ENCODE measurements at regions not wholly inside any gene's neighbourhood (a gene's known extent, or its start where the extent isn't known, plus 50 kb on each side); places are given as distances from the start of the nearest gene placed in this dataset.

DNA sequence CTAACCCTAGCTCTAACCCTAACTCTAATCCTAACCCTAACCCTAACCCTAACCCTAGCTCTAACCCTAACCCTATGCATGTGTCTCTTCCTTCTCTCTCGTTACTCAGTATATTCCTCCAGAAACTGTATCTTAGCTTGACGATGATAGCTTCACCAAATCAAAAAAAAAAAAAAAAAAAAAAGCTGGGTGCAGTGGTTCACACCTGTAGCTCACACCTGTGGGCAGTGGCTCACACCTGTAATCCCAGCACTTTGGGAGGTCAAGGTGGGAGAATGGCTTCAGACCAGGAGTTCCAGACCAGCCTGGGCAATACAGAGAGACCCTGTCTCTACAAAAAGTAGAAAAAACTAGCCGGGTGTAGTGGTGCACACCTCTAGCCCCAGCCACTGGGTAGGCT lies 414.0 kb downstream of the GATA3 start:
- H3K9me2 ChIP-seq (replicated peaks; ENCODE audit: insufficient read depth) = no peaks in the 10 kb centered on the region
- no peaks in the 10 kb centered on the region for H3K4me1 ChIP-seq (ENCODE audit: insufficient read depth)
- no peaks in the 10 kb centered on the region for H3K36me3 ChIP-seq (replicated peaks; ENCODE audit: insufficient read depth, low read depth)
- no peaks in the 10 kb centered on the region for H3K9me3 ChIP-seq (ENCODE audit: low read depth)
- TF ChIP-seq, protein P1, sequence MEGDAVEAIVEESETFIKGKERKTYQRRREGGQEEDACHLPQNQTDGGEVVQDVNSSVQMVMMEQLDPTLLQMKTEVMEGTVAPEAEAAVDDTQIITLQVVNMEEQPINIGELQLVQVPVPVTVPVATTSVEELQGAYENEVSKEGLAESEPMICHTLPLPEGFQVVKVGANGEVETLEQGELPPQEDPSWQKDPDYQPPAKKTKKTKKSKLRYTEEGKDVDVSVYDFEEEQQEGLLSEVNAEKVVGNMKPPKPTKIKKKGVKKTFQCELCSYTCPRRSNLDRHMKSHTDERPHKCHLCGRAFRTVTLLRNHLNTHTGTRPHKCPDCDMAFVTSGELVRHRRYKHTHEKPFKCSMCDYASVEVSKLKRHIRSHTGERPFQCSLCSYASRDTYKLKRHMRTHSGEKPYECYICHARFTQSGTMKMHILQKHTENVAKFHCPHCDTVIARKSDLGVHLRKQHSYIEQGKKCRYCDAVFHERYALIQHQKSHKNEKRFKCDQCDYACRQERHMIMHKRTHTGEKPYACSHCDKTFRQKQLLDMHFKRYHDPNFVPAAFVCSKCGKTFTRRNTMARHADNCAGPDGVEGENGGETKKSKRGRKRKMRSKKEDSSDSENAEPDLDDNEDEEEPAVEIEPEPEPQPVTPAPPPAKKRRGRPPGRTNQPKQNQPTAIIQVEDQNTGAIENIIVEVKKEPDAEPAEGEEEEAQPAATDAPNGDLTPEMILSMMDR (IDR thresholded peaks at IDR 0.05; ENCODE audit: poor library complexity) = no peak
- no peak for TF ChIP-seq EZH2 (IDR thresholded peaks at IDR 0.05; ENCODE audit: borderline replicate concordance)
- TF ChIP-seq EZH2phosphoT487 (IDR thresholded peaks at IDR 0.05; ENCODE audit: low read depth, severe bottlenecking, unreplicated experiment) = no peak
- no peaks in the 10 kb centered on the region for H4K20me1 ChIP-seq (ENCODE audit: insufficient read depth, poor library complexity, severe bottlenecking)
- DNase-seq (ENCODE audit: low spot score) = no peak
- no peak overlapping the region for H3K4me3 ChIP-seq
- H3K79me2 ChIP-seq = no peaks in the 10 kb centered on the region
- 79% methylated on average over 3 of the region's 3 CpGs for WGBS (ENCODE audit: low lambda C conversion rate, missing lambda C conversion rate)
- H2AFZ ChIP-seq = no peak overlapping the region
- no peak overlapping the region for H3K27ac ChIP-seq
- peaks cover 4% of the 10 kb centered on the region for H3K27me3 ChIP-seq
- no peak overlapping the region for H3K4me2 ChIP-seq

DNA sequence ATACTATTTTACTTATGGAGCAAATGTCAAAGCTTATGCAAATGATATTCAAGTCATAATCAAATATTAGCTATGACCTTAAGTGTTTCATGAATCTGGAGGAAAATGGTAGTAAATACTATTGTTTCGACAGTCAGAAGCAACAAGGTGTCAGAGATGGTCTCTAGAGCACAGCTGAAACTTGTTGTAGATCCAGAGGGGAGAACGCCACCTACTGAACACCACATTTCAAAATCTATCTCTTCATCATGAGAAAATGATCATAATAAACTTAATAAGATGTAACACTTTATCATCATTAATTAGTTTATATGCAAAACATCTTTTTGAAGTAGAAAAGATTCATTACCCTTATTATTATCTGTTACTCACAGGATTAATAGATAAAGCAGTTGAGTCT lies 418.7 kb downstream of the GATA3 start:
- Histone ChIP-seq H3K27ac (no peak overlapping the region), H3K4me3 (no peak overlapping the region), H3K36me3 (replicated peaks; ENCODE audit: insufficient read depth, low read depth) (no peaks in the 10 kb centered on the region), H3K27me3 (no peaks in the 10 kb centered on the region), H3K9me2 (replicated peaks; ENCODE audit: insufficient read depth) (no peaks in the 10 kb centered on the region), H4K20me1 (ENCODE audit: insufficient read depth, poor library complexity, severe bottlenecking) (no peaks in the 10 kb centered on the region), H3K79me2 (no peaks in the 10 kb centered on the region), H3K4me2 (no peak overlapping the region), H3K4me1 (ENCODE audit: insufficient read depth) (no peaks in the 10 kb centered on the region), H2AFZ (no peak overlapping the region), H3K9me3 (ENCODE audit: low read depth) (no peaks in the 10 kb centered on the region)
- no peak for DNase-seq (ENCODE audit: low spot score)
- 85% methylated on average over 2 of the region's 2 CpGs for WGBS (ENCODE audit: low lambda C conversion rate, missing lambda C conversion rate)
- TF ChIP-seq EZH2phosphoT487 (IDR thresholded peaks at IDR 0.05; ENCODE audit: low read depth, severe bottlenecking, unreplicated experiment) = no peak

DNA sequence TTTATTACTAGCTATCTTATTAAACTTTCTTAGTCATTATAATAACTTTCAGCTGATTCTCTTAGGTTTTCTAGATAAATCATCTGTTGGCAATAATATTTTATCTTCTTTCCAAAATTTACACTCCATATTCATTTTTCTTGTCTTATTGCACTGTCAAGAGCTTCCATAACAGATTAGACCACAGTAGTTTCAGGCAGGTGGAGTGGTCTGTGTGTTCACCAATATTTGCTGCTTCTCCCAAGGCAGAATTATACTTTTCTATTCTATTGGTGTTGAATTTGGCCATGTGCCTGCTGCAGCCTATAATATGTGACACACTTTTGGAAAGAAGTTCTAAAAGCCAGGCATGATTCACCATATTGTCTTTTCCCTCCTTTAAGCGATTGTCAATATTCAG lies 422.8 kb downstream of the GATA3 start:
- Histone ChIP-seq H3K27me3 (no peaks in the 10 kb centered on the region), H3K4me2 (no peak overlapping the region), H3K4me1 (ENCODE audit: insufficient read depth) (no peaks in the 10 kb centered on the region), H3K9me3 (ENCODE audit: low read depth) (no peaks in the 10 kb centered on the region), H2AFZ (no peak overlapping the region), H3K36me3 (replicated peaks; ENCODE audit: insufficient read depth, low read depth) (no peaks in the 10 kb centered on the region), H3K4me3 (no peak overlapping the region), H3K9me2 (replicated peaks; ENCODE audit: insufficient read depth) (no peaks in the 10 kb centered on the region), H3K27ac (no peak overlapping the region), H4K20me1 (ENCODE audit: insufficient read depth, poor library complexity, severe bottlenecking) (no peaks in the 10 kb centered on the region), H3K79me2 (no peaks in the 10 kb centered on the region)
- TF ChIP-seq EZH2phosphoT487 (IDR thresholded peaks at IDR 0.05; ENCODE audit: low read depth, severe bottlenecking, unreplicated experiment) (no peak), EZH2 (IDR thresholded peaks at IDR 0.05; ENCODE audit: borderline replicate concordance) (no peak)
- TF ChIP-seq, protein P1 (IDR thresholded peaks at IDR 0.05; ENCODE audit: poor library complexity) = no peak
- no peak for DNase-seq (ENCODE audit: low spot score)
- 72% methylated on average over 1 of the region's 1 CpG for WGBS (ENCODE audit: low lambda C conversion rate, missing lambda C conversion rate)

DNA sequence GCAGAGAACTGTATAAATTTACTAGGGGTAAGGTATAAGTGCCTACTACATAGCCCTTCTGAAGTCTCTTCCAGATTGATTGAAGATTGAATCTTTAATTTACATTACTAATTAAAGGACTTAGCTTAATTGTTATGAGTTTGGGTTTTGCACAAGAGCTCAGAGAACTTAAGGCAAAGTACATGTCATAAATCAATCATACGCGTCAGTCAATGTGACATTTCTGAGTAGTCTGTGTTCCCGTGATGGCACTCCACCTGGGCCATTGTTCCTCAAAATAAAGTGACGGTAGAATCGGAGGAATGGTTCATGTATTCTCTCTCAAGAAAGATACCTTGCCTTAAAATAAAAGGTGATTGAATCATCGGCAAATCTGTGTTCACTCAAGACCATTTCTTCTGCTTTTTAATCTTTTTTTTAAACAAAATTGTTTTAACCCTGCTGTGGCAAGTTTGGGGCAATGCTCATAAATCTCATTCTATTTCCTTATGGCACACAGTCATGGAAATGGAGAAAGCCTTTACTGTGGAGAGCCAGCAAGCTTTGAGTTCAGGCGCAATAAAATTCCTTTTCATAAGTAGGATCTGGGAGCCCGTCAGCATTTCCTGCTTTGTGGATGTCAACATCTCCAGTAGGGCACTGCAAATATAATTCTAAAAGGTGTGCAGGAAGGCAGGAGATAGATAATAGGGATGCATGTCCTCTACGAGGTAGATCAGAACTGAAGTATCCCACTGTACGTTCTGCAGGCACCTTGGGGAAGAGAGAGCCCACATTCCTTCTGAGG lies 427.4 kb downstream of the GATA3 start:
- Histone ChIP-seq H3K79me2 (no peaks in the 10 kb centered on the region), H3K9me3 (ENCODE audit: low read depth) (no peaks in the 10 kb centered on the region), H3K4me1 (ENCODE audit: insufficient read depth) (no peaks in the 10 kb centered on the region), H3K9me2 (replicated peaks; ENCODE audit: insufficient read depth) (no peaks in the 10 kb centered on the region), H3K4me2 (no peak overlapping the region), H3K27me3 (no peaks in the 10 kb centered on the region), H4K20me1 (ENCODE audit: insufficient read depth, poor library complexity, severe bottlenecking) (no peaks in the 10 kb centered on the region), H2AFZ (no peak overlapping the region), H3K36me3 (replicated peaks; ENCODE audit: insufficient read depth, low read depth) (no peaks in the 10 kb centered on the region), H3K4me3 (no peak overlapping the region), H3K27ac (no peak overlapping the region)
- TF ChIP-seq EZH2phosphoT487 (IDR thresholded peaks at IDR 0.05; ENCODE audit: low read depth, severe bottlenecking, unreplicated experiment) = no peak
- TF ChIP-seq EZH2 (IDR thresholded peaks at IDR 0.05; ENCODE audit: borderline replicate concordance) = no peak
- TF ChIP-seq, protein P1 (IDR thresholded peaks at IDR 0.05; ENCODE audit: poor library complexity) = no peak
- no peak for DNase-seq (ENCODE audit: low spot score)
- 83% methylated on average over 10 of the region's 10 CpGs for WGBS (ENCODE audit: low lambda C conversion rate, missing lambda C conversion rate)
